ENCODE measurements at regions not wholly inside any gene's neighbourhood (a gene's known extent, or its start where the extent isn't known, plus 50 kb on each side); places are given as distances from the start of the nearest gene placed in this dataset.

DNA sequence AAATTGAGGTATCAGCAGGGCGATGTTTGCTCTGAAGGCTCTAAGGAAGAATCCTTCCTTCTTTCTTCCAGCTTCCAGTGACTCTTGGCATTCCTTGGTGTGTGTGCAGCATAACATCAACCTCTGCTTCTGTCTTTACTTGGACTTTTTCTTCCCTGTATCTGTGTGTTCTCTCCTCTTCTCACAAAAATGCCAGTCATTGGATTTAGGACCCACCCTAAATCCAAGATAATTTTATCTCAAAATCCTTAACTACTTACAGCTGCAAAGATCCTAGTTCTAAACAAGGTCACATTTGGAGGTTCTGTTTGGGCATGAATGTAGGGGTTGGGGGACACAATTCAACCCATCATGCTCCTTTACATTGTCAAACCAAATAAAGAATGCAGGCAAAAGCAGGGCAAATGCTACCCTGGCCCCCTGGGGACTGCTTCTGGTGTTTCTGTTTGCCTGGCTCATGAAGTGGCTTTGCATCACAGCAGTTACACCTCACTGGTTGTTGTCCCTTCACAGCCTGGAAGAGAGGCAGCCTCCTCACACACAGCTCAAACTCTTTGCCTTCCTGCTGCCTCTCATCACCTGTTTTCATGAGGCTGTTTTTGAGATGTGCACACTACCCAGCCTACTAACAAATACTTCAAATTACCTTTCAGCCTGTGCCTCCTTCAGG lies 64.8 kb upstream of the PLCXD3 start:
- no peak for TF ChIP-seq CTCF (conservative IDR thresholded peaks at IDR 0.05; ENCODE audit: low read depth, low read length)
- TF ChIP-seq RFX5 (IDR thresholded peaks at IDR 0.05; ENCODE audit: low read depth, low read length): no peak
- TF ChIP-seq POLR2A (IDR thresholded peaks at IDR 0.05; ENCODE audit: low read depth, low read length): no peak
- TF ChIP-seq SMC3 (IDR thresholded peaks at IDR 0.05; ENCODE audit: low read depth, low read length): no peak
- TF ChIP-seq RAD21 (IDR thresholded peaks at IDR 0.05; ENCODE audit: low read length): no peak
- no peak for TF ChIP-seq CEBPB (IDR thresholded peaks at IDR 0.05; ENCODE audit: low read depth, low read length)
